Kidney (tissue), 13 donors: ENCODE measurements at regions not wholly inside any gene's neighbourhood (a gene's known extent, or its start where the extent isn't known, plus 50 kb on each side); places are given as distances from the start of the nearest gene placed in this dataset.

ENCODE experiments used
- DNase-seq, 5 donors: peaks; one replicate each; pipeline ENCODE4 v3.0.0-alpha.2; 2013 to 2020
- FAIRE-seq: peaks from 2 replicates; lab custom pipeline; 2012; peaks lifted over from hg19 to GRCh38; lab: Jason Lieb, UNC
- H3K27ac ChIP-seq, 2 donors: one replicate each; pipeline ENCODE4 v1.7.0; 2013; ENCODE audit warnings: low read depth in 2 of 2, low read length in 2 of 2, inconsistent platforms in 1 of 2
- H3K27me3 ChIP-seq: one replicate; pipeline ENCODE4 v1.7.1; 2013; ENCODE audit warnings: low read length, inconsistent platforms; ENCODE audit not compliant: control insufficient read depth, insufficient read depth
- H3K36me3 ChIP-seq, 3 donors: one replicate each; pipeline versions ENCODE4 v1.7.0 to v1.7.1; 2013; ENCODE audit warnings: low read length in 3 of 3, control low read depth in 1 of 3, inconsistent platforms in 1 of 3; ENCODE audit not compliant: insufficient read depth in 3 of 3, control insufficient read depth in 2 of 3
- H3K4me1 ChIP-seq, 3 donors: one replicate each; pipeline versions ENCODE4 v1.7.0 to v1.7.1; 2013; ENCODE audit warnings: low read length in 3 of 3, inconsistent platforms in 1 of 3, low read depth in 1 of 3; ENCODE audit not compliant: control insufficient read depth in 2 of 3, insufficient read depth in 2 of 3
- H3K4me3 ChIP-seq, 3 donors: one replicate each; pipeline versions ENCODE4 v1.7.0 to v1.8.1; 2013; ENCODE audit warnings: low read length in 3 of 3, control low read depth in 1 of 3, inconsistent platforms in 1 of 3
- H3K9ac ChIP-seq, 3 donors: one replicate each; pipeline versions ENCODE4 v1.7.0 to v1.7.1; 2013; ENCODE audit warnings: low read length in 3 of 3, control low read depth in 1 of 3, inconsistent platforms in 1 of 3
- H3K9me3 ChIP-seq, 3 donors: one replicate each; pipeline versions ENCODE4 v1.7.0 to v1.7.1; 2013; ENCODE audit warnings: low read length in 3 of 3, control low read depth in 1 of 3, inconsistent platforms in 1 of 3; ENCODE audit not compliant: control insufficient read depth in 2 of 3, insufficient read depth in 1 of 3
- CTCF ChIP-seq: IDR thresholded peaks from 3 replicates; pipeline ENCODE4 v1.5.1; 2012; ENCODE audit warnings: mild to moderate bottlenecking, moderate library complexity, borderline replicate concordance; ENCODE audit not compliant: insufficient read depth; ENCODE audit errors: extremely low read depth
- intact Hi-C: fragments of 100-400 bp; cut with DNase I; formaldehyde crosslinking; loops from one replicate; pipeline ENCODE4 v1.11.1; 2022
- donor health status: control.
- donor health status: control.
- donor health status: control.
- donor health status: control.
- donor health status: control.
- donor health status: DM: yes; HTN: yes; CAD: no.
- donor health status: Normal renal cell carcinoma (clear cell type).

GRCh38 chr13:85009447-85009846 is 789.8 kb downstream of the SLITRK6 start:
- TF ChIP-seq CTCF, result no peak
- Histone ChIP-seq H3K4me1 (no peaks in the 10 kb centered on the region), H3K4me3 (no peak overlapping the region), H3K9me3 (no peaks in the 10 kb centered on the region), H3K27ac (no peak overlapping the region), H3K27me3 (no peaks in the 10 kb centered on the region), H3K36me3 (no peaks in the 10 kb centered on the region), H3K9ac (no peak overlapping the region)
- no peak for DNase-seq
- intact Hi-C loops, result no loop called here
- FAIRE-seq, result no peak

GRCh38 chr13:84999252-84999651 is 800.0 kb downstream of the SLITRK6 start:
- FAIRE-seq (no peak), DNase-seq (no peak)
- no peak overlapping the region for H3K27ac ChIP-seq
- no peak for TF ChIP-seq CTCF
- H3K4me1 ChIP-seq, result no peaks in the 10 kb centered on the region
- H3K4me3 ChIP-seq, result no peak overlapping the region
- H3K9ac ChIP-seq, result no peak overlapping the region
- intact Hi-C loops, result no loop called here
- H3K27me3 ChIP-seq, result no peaks in the 10 kb centered on the region
- no peaks in the 10 kb centered on the region for H3K9me3 ChIP-seq
- no peaks in the 10 kb centered on the region for H3K36me3 ChIP-seq

- no peak overlapping the region for H3K4me3 ChIP-seq
- intact Hi-C loops, result no loop called here
- H3K27me3 ChIP-seq, result no peaks in the 10 kb centered on the region
- no peak for DNase-seq
- H3K36me3 ChIP-seq, result no peaks in the 10 kb centered on the region
- H3K9me3 ChIP-seq, result no peaks in the 10 kb centered on the region
- no peak for TF ChIP-seq CTCF
- H3K4me1 ChIP-seq, result no peaks in the 10 kb centered on the region
- H3K9ac ChIP-seq, result no peak overlapping the region
- FAIRE-seq, result no peak
- H3K27ac ChIP-seq, result no peak overlapping the region
Measured at GRCh38 chr13:84998681-84999080, 800.5 kb downstream of the SLITRK6 start.

- intact Hi-C loops, result no loop called here
- DNase-seq, result no peak
- FAIRE-seq, result peak; percentile 8
Measured at GRCh38 chr13:84997858-84998257, 801.4 kb downstream of the SLITRK6 start.

More at GRCh38 chr13:84997858-84998257, 801.4 kb downstream of the SLITRK6 start:
- Histone ChIP-seq H3K27me3 (no peaks in the 10 kb centered on the region), H3K9me3 (no peaks in the 10 kb centered on the region), H3K36me3 (no peaks in the 10 kb centered on the region), H3K4me1 (no peaks in the 10 kb centered on the region), H3K27ac (no peak overlapping the region), H3K9ac (no peak overlapping the region), H3K4me3 (no peak overlapping the region)
- no peak for TF ChIP-seq CTCF
